SK-N-SH (cell line): ENCODE measurements at regions not wholly inside any gene's neighbourhood (a gene's known extent, or its start where the extent isn't known, plus 50 kb on each side); places are given as distances from the start of the nearest gene placed in this dataset.

Experiments
- EZH2phosphoT487 ChIP-seq: fragments of 200-600 bp; sonication (generic); IDR thresholded peaks from 2 replicates; pipeline ENCODE4 v1.6.1; 2017; ENCODE audit warnings: low read depth, mixed run types, mild to moderate bottlenecking, antibody characterized with exemption, moderate library complexity, borderline replicate concordance
- GATA2 ChIP-seq: sonication (generic); formaldehyde crosslinking; IDR thresholded peaks from 2 replicates; pipeline ENCODE4 v1.5.0; 2020; ENCODE audit warnings: mild to moderate bottlenecking, missing genetic modification reagents
- MXI1 ChIP-seq: IDR thresholded peaks from 2 replicates; pipeline ENCODE4 v1.6.1; 2012; ENCODE audit warnings: mild to moderate bottlenecking, low read depth, low read length, improper control_type of control experiment
- POLR2AphosphoS5 ChIP-seq: IDR thresholded peaks from 2 replicates; pipeline ENCODE4 v1.6.1; 2012; ENCODE audit warnings: low read depth, low read length
- TAF1 ChIP-seq: IDR thresholded peaks from 2 replicates; pipeline ENCODE4 v1.6.1; 2012; ENCODE audit warnings: low read depth, mild to moderate bottlenecking, low read length, moderate library complexity, borderline replicate concordance
- TCF12 ChIP-seq: IDR thresholded peaks from 2 replicates; pipeline ENCODE4 v1.4.0; 2012
- ZBTB33 ChIP-seq: IDR thresholded peaks from 2 replicates; pipeline ENCODE4 v1.4.0; 2012; ENCODE audit warnings: low read depth, borderline replicate concordance
- TF ChIP-seq, protein P1 (sequence below): fragments of 200-600 bp; sonication (generic); IDR thresholded peaks from 2 replicates; pipeline ENCODE4 v1.6.1; 2017; ENCODE audit warnings: antibody characterized with exemption, mild to moderate bottlenecking, moderate library complexity
- TF ChIP-seq, protein P2 (sequence below): IDR thresholded peaks from 2 replicates; pipeline ENCODE4 v1.4.0; 2012; ENCODE audit warnings: low read depth

- TF ChIP-seq, protein P1, sequence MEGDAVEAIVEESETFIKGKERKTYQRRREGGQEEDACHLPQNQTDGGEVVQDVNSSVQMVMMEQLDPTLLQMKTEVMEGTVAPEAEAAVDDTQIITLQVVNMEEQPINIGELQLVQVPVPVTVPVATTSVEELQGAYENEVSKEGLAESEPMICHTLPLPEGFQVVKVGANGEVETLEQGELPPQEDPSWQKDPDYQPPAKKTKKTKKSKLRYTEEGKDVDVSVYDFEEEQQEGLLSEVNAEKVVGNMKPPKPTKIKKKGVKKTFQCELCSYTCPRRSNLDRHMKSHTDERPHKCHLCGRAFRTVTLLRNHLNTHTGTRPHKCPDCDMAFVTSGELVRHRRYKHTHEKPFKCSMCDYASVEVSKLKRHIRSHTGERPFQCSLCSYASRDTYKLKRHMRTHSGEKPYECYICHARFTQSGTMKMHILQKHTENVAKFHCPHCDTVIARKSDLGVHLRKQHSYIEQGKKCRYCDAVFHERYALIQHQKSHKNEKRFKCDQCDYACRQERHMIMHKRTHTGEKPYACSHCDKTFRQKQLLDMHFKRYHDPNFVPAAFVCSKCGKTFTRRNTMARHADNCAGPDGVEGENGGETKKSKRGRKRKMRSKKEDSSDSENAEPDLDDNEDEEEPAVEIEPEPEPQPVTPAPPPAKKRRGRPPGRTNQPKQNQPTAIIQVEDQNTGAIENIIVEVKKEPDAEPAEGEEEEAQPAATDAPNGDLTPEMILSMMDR, result no peak
- TF ChIP-seq TCF12 (no peak), EZH2phosphoT487 (no peak), GATA2 (no peak), ZBTB33 (no peak), TAF1 (no peak), MXI1 (no peak), POLR2AphosphoS5 (no peak)
- TF ChIP-seq, protein P2, sequence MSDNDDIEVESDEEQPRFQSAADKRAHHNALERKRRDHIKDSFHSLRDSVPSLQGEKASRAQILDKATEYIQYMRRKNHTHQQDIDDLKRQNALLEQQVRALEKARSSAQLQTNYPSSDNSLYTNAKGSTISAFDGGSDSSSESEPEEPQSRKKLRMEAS, result no peak
These were observed 56.4 kb upstream of the NCOA3 start for GRCh38 chr20:47445291-47445690.
